GM19240 (cell line): ENCODE measurements at regions not wholly inside any gene's neighbourhood (a gene's known extent, or its start where the extent isn't known, plus 50 kb on each side); places are given as distances from the start of the nearest gene placed in this dataset.
"Not testable (repeated sequence)": the region's sequence is repeated elsewhere in the genome, so short reads cannot be mapped to it uniquely, and the experiment has no call there.

ENCODE experiments used
- DNase-seq: peaks from one replicate; pipeline ENCODE4 v3.0.0; 2011; ENCODE audit warnings: low spot score; ENCODE audit not compliant: insufficient read length

- no peak for DNase-seq
Measured at GRCh38 chr10:131825150-131825848, 75.5 kb upstream of the PPP2R2D start.

DNA sequence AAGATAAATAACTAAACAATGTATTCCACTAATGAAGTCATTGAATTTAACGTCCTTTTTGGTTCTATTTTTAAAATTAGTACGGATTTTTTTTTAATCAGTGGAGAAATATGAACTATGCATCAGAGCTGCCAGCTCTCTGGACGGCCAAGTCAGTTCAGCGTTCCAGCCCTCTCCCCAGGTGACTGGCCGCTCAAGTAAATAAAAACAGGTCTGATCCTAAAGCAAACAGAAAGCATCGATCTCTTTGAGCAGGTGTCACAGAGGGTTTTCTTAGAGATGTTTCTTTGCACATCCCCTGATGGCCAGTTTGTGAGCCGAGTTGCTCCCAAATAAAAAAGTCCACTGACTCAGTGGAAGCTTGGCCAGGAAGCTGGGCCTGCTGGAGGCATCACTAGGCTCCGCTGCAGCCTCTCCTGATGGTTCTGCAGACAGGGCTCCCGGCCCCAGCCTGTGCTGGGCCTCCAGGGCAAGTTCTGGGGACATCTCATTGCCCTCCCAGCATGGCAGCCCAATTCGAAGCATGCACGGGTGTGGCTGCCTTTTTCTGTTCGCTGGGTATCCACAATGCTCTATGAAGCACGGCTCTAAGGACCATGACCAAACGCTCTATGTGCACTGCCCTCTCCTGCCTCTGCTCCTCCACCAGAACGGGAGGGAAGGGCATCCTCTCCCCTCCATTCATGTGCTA lies 74.7 kb upstream of the PPP2R2D start:
- DNase-seq: no peak

GRCh38 chr10:131829156-131829930 lies 71.5 kb upstream of the PPP2R2D start:
- DNase-seq: no peak

DNA sequence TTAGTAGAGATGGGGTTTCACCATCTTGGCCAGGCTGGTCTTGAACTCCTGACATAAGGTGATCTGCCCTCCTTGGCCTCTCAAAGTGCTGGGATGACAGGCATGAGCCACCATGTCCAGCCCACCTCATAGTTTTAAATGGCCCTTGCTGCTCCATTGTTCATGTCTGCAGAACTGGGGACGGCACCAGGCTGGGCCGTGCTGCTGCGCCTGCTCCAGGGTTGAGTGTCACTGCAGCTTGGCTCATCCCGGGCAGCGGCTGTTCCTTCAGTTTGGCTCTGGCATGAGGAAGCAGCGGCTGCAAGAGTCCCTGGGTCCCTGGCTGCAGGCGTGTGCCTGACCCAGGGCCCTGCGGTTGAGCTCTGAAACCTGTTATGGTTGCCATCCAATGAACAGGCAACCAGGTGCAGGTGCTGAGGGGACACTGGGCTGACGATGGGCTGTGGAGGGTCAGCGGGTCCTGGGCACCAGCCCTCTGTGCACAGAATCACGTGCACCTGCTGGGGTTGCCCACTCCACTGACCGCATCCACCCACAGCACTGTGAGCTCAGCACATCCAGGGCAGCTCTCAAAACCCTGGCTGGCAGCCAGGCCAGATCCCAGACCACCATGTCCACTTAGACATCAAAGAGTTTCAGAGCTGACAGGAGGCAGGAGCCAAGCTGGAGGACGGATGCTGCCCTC lies 70.2 kb upstream of the PPP2R2D start:
- no peak for DNase-seq

GRCh38 chr10:131831561-131831960 lies 69.2 kb upstream of the PPP2R2D start:
- no peak for DNase-seq

GRCh38 chr10:131832056-131832685 lies 68.6 kb upstream of the PPP2R2D start:
- no peak for DNase-seq

- DNase-seq: no peak
Measured at GRCh38 chr10:131833013-131833412, 67.8 kb upstream of the PPP2R2D start.

GRCh38 chr10:131833446-131834080 lies 67.2 kb upstream of the PPP2R2D start:
- DNase-seq: no peak

DNA sequence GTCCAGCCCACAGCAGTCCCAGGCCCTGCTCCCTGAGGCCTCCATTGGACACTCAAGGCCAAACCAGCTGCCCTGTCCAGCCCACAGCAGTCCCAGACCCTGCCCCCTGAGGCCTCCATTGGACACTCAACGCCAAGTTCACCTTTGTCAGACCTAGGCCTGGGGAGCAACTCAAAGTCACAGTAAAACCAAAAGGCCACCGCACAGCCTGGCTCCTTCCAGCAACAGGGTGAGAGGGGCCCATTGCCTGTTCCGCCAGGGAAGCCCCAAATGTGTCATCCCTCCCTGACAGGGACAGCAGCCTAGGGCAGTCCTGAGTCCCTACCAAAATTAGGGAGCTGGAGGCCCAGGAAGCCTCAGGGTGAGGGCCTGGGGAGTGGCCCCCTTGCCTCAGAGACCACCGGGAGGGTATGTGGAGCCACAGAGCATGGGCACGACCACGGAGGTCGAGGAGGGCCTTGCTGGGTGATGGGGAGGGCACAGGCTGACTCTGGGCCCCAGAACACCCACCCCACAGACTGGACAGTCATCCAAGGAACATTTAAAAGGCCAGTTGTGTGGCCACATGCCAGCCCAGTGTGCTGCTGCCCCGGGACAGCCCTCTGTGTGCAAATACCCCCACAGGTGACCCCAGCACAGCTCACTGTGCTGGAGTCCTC lies 66.5 kb upstream of the PPP2R2D start:
- no peak for DNase-seq

- DNase-seq: no peak
Measured at GRCh38 chr10:131838966-131839742, 61.7 kb upstream of the PPP2R2D start.

- DNase-seq: not testable (repeated sequence)
Measured at GRCh38 chr10:131839880-131840787, 60.7 kb upstream of the PPP2R2D start.

DNA sequence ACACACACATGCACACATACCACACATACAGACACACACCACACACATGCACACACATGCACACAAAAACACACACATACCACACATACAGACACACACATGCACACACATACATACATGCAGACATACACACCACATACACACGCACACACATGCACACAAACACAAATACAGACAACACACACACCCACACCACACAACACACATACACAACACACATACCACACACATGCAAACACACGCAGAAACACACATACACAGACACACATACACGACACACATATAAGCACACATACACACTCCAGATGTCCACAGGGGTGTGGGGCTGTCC lies 60.1 kb upstream of the PPP2R2D start:
- DNase-seq: no peak

DNA sequence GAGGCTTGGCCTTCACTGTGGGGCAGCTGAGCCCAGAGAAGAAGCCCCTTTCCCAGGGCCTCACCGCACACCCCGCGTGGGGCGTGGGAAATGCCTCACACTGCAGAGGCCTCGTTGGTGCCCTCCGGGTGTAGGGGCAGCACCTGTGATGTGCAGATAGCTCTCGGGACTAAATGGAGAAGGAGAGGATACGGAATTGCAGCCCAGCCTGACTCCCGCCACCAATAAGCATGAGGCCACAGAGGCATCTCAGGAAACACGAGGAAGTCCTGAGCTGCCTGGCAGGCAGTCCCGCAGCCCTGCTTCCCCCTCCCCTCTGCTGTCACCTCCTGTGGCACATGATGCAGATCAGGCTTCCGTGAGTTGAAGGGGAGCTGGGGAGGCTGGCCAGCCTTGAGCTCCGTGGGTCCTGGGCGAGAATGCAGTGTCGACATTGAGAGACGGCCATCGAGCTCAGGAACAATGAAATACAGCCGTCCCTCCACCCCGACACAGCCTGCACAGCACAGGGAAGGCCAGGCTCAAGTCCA lies 59.6 kb upstream of the PPP2R2D start:
- no peak for DNase-seq

GRCh38 chr10:131841661-131842139 lies 59.1 kb upstream of the PPP2R2D start:
- no peak for DNase-seq

DNA sequence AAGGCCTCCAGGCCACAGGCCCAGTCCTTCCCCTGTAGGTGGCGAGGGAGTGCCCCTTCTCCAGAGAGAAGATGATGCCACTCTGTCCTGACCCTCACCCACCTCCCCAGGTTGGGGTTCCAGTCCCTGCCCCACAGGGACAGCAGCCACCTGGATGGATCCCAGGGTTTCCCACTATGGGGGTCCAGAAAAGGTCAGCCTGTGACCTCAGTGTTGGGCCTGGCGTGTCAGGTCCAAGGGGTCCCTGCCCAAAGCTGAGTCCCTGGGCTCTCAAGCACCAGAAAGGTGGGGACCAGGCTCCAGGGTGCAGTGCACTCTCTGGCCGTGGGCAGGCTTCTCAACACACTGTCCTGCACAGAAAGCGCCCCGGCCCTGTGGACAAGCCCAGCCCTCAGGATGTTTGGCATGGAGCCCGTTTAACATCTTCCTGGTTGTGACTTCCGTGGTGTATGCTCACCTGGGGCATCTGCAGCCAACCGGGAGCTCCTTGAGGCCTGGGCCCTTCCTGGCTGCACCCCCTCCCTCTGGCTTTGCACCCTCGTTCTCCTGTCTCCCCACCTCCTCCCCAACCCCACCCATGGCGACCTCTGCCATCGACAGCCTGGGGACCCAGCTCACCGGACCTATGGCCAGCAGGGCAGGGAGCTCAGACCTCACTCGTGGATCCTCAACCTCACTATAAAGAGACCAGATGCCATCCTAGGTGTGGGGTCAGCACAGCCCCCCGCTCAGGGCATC lies 58.3 kb upstream of the PPP2R2D start:
- no peak for DNase-seq

GRCh38 chr10:131843089-131843595 lies 57.7 kb upstream of the PPP2R2D start:
- DNase-seq: no peak

DNA sequence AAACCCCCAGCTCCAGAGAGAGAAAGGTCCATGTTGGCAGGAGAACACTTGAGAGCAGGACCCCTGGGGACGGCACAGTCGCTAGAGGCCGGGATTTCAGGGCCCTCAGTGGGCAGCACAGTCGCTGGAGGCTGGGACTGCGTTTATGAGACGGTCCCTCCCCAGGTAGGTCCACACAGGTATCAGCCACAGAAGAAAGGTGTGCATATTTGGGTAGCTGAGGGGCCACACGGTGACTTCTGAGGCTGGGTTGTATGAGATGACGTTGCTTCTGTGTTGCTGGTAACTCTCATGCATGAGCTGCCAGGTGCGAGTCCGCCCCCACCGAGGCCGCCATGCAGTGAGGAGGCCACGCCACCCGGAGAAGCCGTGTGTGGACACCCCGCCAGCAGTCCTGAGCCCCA lies 56.9 kb upstream of the PPP2R2D start:
- no peak for DNase-seq
